Lower lobe of right lung (tissue), 2 donors: ENCODE measurements at regions not wholly inside any gene's neighbourhood (a gene's known extent, or its start where the extent isn't known, plus 50 kb on each side); places are given as distances from the start of the nearest gene placed in this dataset.

Experiments used
- ATAC-seq, 2 donors: fragments of 200-7000 bp; cut with Tn5 transposase; one replicate each; pipeline ENCODE4 v1.9.1; 2020 to 2022; ENCODE audit warnings: mild to moderate bottlenecking in 2 of 2, moderate library complexity in 2 of 2
- DNase-seq: peaks from one replicate; pipeline ENCODE4 v3.0.0-alpha.2; 2020
- H3K27ac ChIP-seq: fragments of 200-600 bp; one replicate; pipeline ENCODE4 v1.8.0; 2022
- H3K27me3 ChIP-seq: fragments of 200-600 bp; one replicate; pipeline ENCODE4 v1.8.0; 2022; ENCODE audit warnings: low read depth
- H3K36me3 ChIP-seq: fragments of 200-600 bp; one replicate; pipeline ENCODE4 v1.8.0; 2022; ENCODE audit warnings: mild to moderate bottlenecking
- H3K4me1 ChIP-seq: fragments of 200-600 bp; one replicate; pipeline ENCODE4 v1.8.0; 2022
- H3K4me3 ChIP-seq: fragments of 200-600 bp; one replicate; pipeline ENCODE4 v1.8.0; 2022; ENCODE audit warnings: mild to moderate bottlenecking
- H3K9me3 ChIP-seq: fragments of 200-600 bp; one replicate; pipeline ENCODE4 v1.8.0; 2022
- intact Hi-C: fragments of 100-400 bp; cut with DNase I; formaldehyde crosslinking; loops from one replicate; pipeline ENCODE4 v1.11.0; 2022
- TF ChIP-seq, protein P1 (sequence below): fragments of 200-600 bp; IDR thresholded peaks from one replicate; pipeline ENCODE4 v1.8.0; 2022; ENCODE audit warnings: antibody characterized with exemption, mild to moderate bottlenecking
- donor health status: DM: no; HTN: yes; CAD: no; lungs with severe emphysema.

DNA sequence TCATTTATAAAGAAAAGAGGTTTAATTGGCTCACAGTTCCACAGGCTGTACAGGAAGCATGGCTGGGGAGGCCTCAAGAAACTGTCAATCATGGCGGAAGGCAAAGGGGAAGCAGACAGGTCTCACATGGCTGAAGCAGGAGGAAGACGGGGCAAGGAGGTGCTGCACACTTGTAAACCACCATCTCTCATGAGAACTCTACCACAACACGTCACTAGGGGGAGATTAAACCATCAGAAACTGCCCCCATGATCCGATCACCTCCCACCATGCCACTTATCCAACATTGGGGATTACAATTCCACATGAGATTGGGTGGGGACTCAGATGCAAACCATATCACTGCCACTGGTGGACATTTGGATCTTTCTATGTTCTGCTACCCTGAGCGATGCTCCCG lies 351.4 kb downstream of the NPHP4 start:
- Histone ChIP-seq H3K27ac (no peak overlapping the region), H3K27me3 (peaks cover 22% of the 10 kb centered on the region), H3K4me1 (no peaks in the 10 kb centered on the region), H3K4me3 (no peak overlapping the region), H3K36me3 (no peaks in the 10 kb centered on the region), H3K9me3 (no peaks in the 10 kb centered on the region)
- TF ChIP-seq, protein P1, sequence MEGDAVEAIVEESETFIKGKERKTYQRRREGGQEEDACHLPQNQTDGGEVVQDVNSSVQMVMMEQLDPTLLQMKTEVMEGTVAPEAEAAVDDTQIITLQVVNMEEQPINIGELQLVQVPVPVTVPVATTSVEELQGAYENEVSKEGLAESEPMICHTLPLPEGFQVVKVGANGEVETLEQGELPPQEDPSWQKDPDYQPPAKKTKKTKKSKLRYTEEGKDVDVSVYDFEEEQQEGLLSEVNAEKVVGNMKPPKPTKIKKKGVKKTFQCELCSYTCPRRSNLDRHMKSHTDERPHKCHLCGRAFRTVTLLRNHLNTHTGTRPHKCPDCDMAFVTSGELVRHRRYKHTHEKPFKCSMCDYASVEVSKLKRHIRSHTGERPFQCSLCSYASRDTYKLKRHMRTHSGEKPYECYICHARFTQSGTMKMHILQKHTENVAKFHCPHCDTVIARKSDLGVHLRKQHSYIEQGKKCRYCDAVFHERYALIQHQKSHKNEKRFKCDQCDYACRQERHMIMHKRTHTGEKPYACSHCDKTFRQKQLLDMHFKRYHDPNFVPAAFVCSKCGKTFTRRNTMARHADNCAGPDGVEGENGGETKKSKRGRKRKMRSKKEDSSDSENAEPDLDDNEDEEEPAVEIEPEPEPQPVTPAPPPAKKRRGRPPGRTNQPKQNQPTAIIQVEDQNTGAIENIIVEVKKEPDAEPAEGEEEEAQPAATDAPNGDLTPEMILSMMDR, result no peak
- no peak for DNase-seq
- intact Hi-C loops, result no loop called here
- no peak for ATAC-seq

- no peaks in the 10 kb centered on the region for H3K4me1 ChIP-seq
- H3K27me3 ChIP-seq, result peaks cover 25% of the 10 kb centered on the region
- no peak overlapping the region for H3K4me3 ChIP-seq
- no peak overlapping the region for H3K27ac ChIP-seq
- DNase-seq, result no peak
- ATAC-seq, result no peak
- H3K36me3 ChIP-seq, result no peaks in the 10 kb centered on the region
- intact Hi-C loops, result no loop called here
- H3K9me3 ChIP-seq, result no peaks in the 10 kb centered on the region
- TF ChIP-seq, protein P1, result no peak
These were observed 353.0 kb downstream of the NPHP4 start for GRCh38 chr1:5639106-5639722.

DNA sequence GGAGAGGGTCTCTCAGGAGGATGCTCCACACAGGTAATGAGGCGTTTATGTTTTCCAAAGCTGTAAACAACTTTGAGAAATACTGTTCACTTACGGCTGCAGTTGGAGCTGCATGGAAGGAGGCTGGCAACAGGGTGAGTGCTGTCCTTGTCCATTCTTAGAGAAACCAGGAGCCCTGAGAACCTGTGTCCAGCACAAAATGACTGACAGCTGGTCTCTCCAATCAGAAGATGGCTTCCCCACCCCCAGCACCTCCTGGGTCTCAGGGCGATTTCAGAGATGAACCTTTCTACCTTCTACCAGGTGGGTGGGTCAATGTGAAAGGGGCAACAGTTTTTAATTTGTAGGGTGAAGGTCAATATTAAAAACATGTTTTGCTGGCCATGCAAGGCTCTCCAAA lies 353.6 kb downstream of the NPHP4 start:
- intact Hi-C loops, result no loop called here
- TF ChIP-seq, protein P1, result no peak
- no peak for ATAC-seq
- DNase-seq, result no peak
- no peak overlapping the region for H3K27ac ChIP-seq
- no peaks in the 10 kb centered on the region for H3K4me1 ChIP-seq
- H3K9me3 ChIP-seq, result no peaks in the 10 kb centered on the region
- H3K27me3 ChIP-seq, result peaks cover 19% of the 10 kb centered on the region
- H3K4me3 ChIP-seq, result no peak overlapping the region
- no peaks in the 10 kb centered on the region for H3K36me3 ChIP-seq

DNA sequence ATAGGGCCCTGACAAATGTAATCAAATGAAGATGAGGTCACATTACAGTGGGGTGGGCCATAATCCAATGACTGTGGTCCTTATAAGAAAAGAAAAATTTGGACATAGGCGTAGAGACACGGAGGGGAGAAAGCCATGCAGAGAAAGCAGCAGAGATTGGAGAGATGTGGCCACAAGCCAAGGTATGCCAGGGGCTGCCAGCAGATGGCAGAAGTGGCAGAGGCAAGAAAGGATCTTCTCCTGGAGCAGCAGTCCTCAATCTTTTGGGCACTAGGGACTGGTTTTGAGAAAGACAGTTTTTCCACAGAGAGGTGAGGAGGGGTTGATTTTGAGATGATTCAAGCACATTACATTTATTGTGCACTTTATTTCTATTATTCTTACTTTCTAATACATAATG lies 355.1 kb downstream of the NPHP4 start:
- H3K9me3 ChIP-seq, result no peaks in the 10 kb centered on the region
- TF ChIP-seq, protein P1, result peak; percentile 31
- no peak overlapping the region for H3K4me3 ChIP-seq
- ATAC-seq (no peak), DNase-seq (no peak)
- no peaks in the 10 kb centered on the region for H3K4me1 ChIP-seq
- intact Hi-C loops, result no loop called here
- peaks cover 19% of the 10 kb centered on the region for H3K27me3 ChIP-seq
- no peaks in the 10 kb centered on the region for H3K36me3 ChIP-seq
- H3K27ac ChIP-seq, result no peak overlapping the region

DNA sequence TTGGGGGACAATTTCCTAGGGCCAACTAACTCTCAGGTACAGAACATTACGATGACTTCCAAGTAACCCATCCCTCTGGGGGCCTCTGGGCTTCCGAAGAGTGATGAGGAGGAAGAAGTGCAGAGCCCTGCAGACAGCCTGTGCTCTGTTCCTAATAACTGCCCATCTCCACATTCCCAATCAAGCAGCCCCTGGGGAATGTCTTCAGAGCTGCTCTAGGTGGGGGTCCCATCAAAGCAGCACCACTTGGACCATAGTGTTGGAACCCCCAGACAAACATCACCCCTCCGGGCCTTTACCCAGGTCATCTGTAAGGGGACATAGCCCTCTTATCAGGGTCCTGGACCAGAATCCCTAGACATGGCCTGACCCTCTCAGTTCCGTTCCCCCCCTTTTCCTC lies 357.3 kb downstream of the NPHP4 start:
- no peaks in the 10 kb centered on the region for H3K4me1 ChIP-seq
- intact Hi-C loops, result no loop called here
- H3K27ac ChIP-seq, result no peak overlapping the region
- H3K27me3 ChIP-seq, result peaks cover 7% of the 10 kb centered on the region
- DNase-seq (no peak), ATAC-seq (no peak)
- H3K9me3 ChIP-seq, result no peaks in the 10 kb centered on the region
- H3K36me3 ChIP-seq, result no peaks in the 10 kb centered on the region
- H3K4me3 ChIP-seq, result no peak overlapping the region
- TF ChIP-seq, protein P1, result no peak
